Smooth muscle cell (in vitro differentiated cells): ENCODE measurements at regions not wholly inside any gene's neighbourhood (a gene's known extent, or its start where the extent isn't known, plus 50 kb on each side); places are given as distances from the start of the nearest gene placed in this dataset.

Experiments used
- DNase-seq: peaks from one replicate; lab custom pipeline; 2025; ENCODE audit not compliant: unreplicated experiment; lab: John Stamatoyannopoulos, UW
- H2AFZ ChIP-seq: fragments of 200-600 bp; sonication (generic); 2 replicates; pipeline ENCODE4 v1.6.0; 2016; ENCODE audit warnings: antibody characterized with exemption, low read depth, mild to moderate bottlenecking
- H3F3A ChIP-seq: fragments of 200-600 bp; sonication (generic); 2 replicates; pipeline ENCODE4 v1.6.0; 2017; ENCODE audit warnings: antibody characterized with exemption, low read depth
- H3K27ac ChIP-seq: fragments of 200-600 bp; sonication (generic); 2 replicates; pipeline ENCODE4 v1.5.1; 2016; ENCODE audit warnings: low read depth, mild to moderate bottlenecking
- H3K27me3 ChIP-seq: fragments of 200-600 bp; sonication (generic); 2 replicates; pipeline ENCODE4 v1.6.1; 2016; ENCODE audit warnings: low read depth, mild to moderate bottlenecking
- H3K36me3 ChIP-seq: fragments of 200-600 bp; sonication (generic); 2 replicates; pipeline ENCODE4 v1.5.1; 2016; ENCODE audit warnings: low read depth
- H3K4me1 ChIP-seq: fragments of 200-600 bp; sonication (generic); 2 replicates; pipeline ENCODE4 v1.5.1; 2016; ENCODE audit warnings: low read depth
- H3K4me2 ChIP-seq: fragments of 200-600 bp; sonication (generic); 2 replicates; pipeline ENCODE4 v1.6.0; 2016; ENCODE audit warnings: mild to moderate bottlenecking
- H3K4me3 ChIP-seq: fragments of 200-600 bp; sonication (generic); 2 replicates; pipeline ENCODE4 v1.5.1; 2016; ENCODE audit warnings: mild to moderate bottlenecking
- H3K79me2 ChIP-seq: fragments of 200-600 bp; sonication (generic); 2 replicates; pipeline ENCODE4 v1.6.0; 2016; ENCODE audit warnings: low read depth, mild to moderate bottlenecking
- H3K9ac ChIP-seq: fragments of 200-600 bp; sonication (generic); 2 replicates; pipeline ENCODE4 v1.6.0; 2016; ENCODE audit warnings: low read depth
- H3K9me3 ChIP-seq: fragments of 200-600 bp; sonication (generic); replicated peaks from 2 replicates; pipeline ENCODE4 v1.5.1; 2016; ENCODE audit warnings: low read depth
- H4K20me1 ChIP-seq: fragments of 200-600 bp; sonication (generic); 2 replicates; pipeline ENCODE4 v1.6.0; 2016; ENCODE audit warnings: low read depth
- WGBS: methylation state at CpG from one replicate; pipeline ENCODE4 v1.1.7; 2016; ENCODE audit warnings: low lambda C conversion rate; 5-methylcytosine and 5-hydroxymethylcytosine counted together
- TF ChIP-seq, protein P1 (sequence below): fragments of 200-600 bp; sonication (generic); IDR thresholded peaks from 2 replicates; pipeline ENCODE4 v1.5.1; 2017; ENCODE audit warnings: borderline replicate concordance, mild to moderate bottlenecking, antibody characterized with exemption; ENCODE audit not compliant: insufficient read depth, poor library complexity, severe bottlenecking

- no peak overlapping the region for H3K4me2 ChIP-seq
- no peak overlapping the region for H3K27ac ChIP-seq
- H3K9ac ChIP-seq = no peak overlapping the region
- H3K4me1 ChIP-seq = no peaks in the 10 kb centered on the region
- no peaks in the 10 kb centered on the region for H3F3A ChIP-seq
- H3K27me3 ChIP-seq = no peaks in the 10 kb centered on the region
- H4K20me1 ChIP-seq = no peaks in the 10 kb centered on the region
- no peak for DNase-seq
- TF ChIP-seq, protein P1, sequence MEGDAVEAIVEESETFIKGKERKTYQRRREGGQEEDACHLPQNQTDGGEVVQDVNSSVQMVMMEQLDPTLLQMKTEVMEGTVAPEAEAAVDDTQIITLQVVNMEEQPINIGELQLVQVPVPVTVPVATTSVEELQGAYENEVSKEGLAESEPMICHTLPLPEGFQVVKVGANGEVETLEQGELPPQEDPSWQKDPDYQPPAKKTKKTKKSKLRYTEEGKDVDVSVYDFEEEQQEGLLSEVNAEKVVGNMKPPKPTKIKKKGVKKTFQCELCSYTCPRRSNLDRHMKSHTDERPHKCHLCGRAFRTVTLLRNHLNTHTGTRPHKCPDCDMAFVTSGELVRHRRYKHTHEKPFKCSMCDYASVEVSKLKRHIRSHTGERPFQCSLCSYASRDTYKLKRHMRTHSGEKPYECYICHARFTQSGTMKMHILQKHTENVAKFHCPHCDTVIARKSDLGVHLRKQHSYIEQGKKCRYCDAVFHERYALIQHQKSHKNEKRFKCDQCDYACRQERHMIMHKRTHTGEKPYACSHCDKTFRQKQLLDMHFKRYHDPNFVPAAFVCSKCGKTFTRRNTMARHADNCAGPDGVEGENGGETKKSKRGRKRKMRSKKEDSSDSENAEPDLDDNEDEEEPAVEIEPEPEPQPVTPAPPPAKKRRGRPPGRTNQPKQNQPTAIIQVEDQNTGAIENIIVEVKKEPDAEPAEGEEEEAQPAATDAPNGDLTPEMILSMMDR = no peak
- H3K4me3 ChIP-seq = no peak overlapping the region
- H3K9me3 ChIP-seq = no peaks in the 10 kb centered on the region
- H3K36me3 ChIP-seq = no peaks in the 10 kb centered on the region
- no peaks in the 10 kb centered on the region for H3K79me2 ChIP-seq
- no peak overlapping the region for H2AFZ ChIP-seq
Measured at GRCh38 chr2:138217975-138218374, 253.7 kb downstream of the HNMT start.

DNA sequence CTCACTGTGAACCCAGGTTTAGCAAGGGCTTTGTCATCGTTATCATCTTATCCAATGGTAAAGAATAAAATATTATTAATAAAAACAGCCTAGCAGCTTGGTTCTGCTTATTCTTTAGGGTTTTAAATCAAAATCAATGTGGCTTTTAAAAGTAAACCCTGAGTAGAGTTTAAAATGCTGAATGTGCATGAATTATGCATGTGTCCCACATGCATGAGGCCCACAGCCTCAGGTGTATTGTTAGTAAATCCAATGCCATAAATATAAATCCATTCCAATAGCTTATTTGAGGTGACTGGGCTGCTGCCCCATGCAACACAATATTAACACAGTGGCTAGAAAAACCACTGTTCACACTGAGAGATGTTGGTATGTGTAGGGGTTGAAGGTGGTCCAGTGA lies 254.1 kb downstream of the HNMT start:
- DNase-seq = no peak
- TF ChIP-seq, protein P1 = no peak
- no peaks in the 10 kb centered on the region for H3K4me1 ChIP-seq
- no peak overlapping the region for H3K27ac ChIP-seq
- H3K4me3 ChIP-seq = no peak overlapping the region
- no peaks in the 10 kb centered on the region for H3K36me3 ChIP-seq
- H3K9ac ChIP-seq = no peak overlapping the region
- H3F3A ChIP-seq = no peaks in the 10 kb centered on the region
- WGBS = 98% methylated on average over 1 of the region's 1 CpG
- H3K27me3 ChIP-seq = no peaks in the 10 kb centered on the region
- no peaks in the 10 kb centered on the region for H3K9me3 ChIP-seq
- no peaks in the 10 kb centered on the region for H4K20me1 ChIP-seq
- H3K4me2 ChIP-seq = no peak overlapping the region
- no peaks in the 10 kb centered on the region for H3K79me2 ChIP-seq
- H2AFZ ChIP-seq = no peak overlapping the region

- Histone ChIP-seq H3K27me3 (no peaks in the 10 kb centered on the region), H3K27ac (no peak overlapping the region), H3F3A (no peaks in the 10 kb centered on the region), H3K4me2 (no peak overlapping the region), H3K4me1 (no peaks in the 10 kb centered on the region), H3K4me3 (no peak overlapping the region), H3K36me3 (no peaks in the 10 kb centered on the region), H3K9me3 (no peaks in the 10 kb centered on the region), H3K79me2 (no peaks in the 10 kb centered on the region), H3K9ac (no peak overlapping the region), H2AFZ (no peak overlapping the region), H4K20me1 (no peaks in the 10 kb centered on the region)
- TF ChIP-seq, protein P1 = no peak
- WGBS = 95% methylated on average over 5 of the region's 5 CpGs
- no peak for DNase-seq
Measured at GRCh38 chr2:138219961-138220360, 255.7 kb downstream of the HNMT start.

DNA sequence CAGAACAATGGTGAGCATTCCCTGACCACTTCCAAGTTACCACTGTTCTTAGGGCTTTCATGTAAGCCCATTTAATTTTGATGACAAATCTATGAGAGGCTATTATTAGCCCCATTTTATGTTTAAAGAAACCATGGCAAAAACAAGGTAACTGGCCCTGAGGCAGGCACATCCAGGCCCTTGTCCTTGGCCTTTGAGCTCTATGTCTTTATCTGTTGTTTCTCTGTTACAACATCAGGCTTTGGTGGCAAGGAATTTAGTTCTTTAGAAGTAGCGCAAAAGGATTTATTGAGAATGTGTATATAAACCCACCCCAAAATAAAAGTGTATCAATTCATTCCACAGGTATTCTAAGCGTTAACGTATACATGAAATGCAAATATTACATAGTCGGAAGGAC lies 257.1 kb downstream of the HNMT start:
- H3K4me1 ChIP-seq = no peaks in the 10 kb centered on the region
- TF ChIP-seq, protein P1 = no peak
- no peak for DNase-seq
- H3K79me2 ChIP-seq = no peaks in the 10 kb centered on the region
- no peaks in the 10 kb centered on the region for H3K36me3 ChIP-seq
- H3K27ac ChIP-seq = no peak overlapping the region
- H3K4me3 ChIP-seq = no peak overlapping the region
- no peaks in the 10 kb centered on the region for H3K27me3 ChIP-seq
- no peak overlapping the region for H3K4me2 ChIP-seq
- H3K9me3 ChIP-seq = no peaks in the 10 kb centered on the region
- H2AFZ ChIP-seq = no peak overlapping the region
- no peak overlapping the region for H3K9ac ChIP-seq
- H4K20me1 ChIP-seq = no peaks in the 10 kb centered on the region
- H3F3A ChIP-seq = no peaks in the 10 kb centered on the region
- 92% methylated on average over 4 of the region's 4 CpGs for WGBS
